GDM1 (cell line): ENCODE measurements at regions not wholly inside any gene's neighbourhood (a gene's known extent, or its start where the extent isn't known, plus 50 kb on each side); places are given as distances from the start of the nearest gene placed in this dataset.
"Not testable (repeated sequence)": the region's sequence is repeated elsewhere in the genome, so short reads cannot be mapped to it uniquely, and the experiment has no call there.

Experiments used
- DNase-seq: peaks from one replicate; lab custom pipeline; 2025; lab: John Stamatoyannopoulos, UW

GRCh38 chr9:20238921-20239320 is 383.4 kb downstream of the MLLT3 start:
- no peak for DNase-seq

- DNase-seq, result no peak
These were observed 384.6 kb downstream of the MLLT3 start for GRCh38 chr9:20237686-20238085.

DNA sequence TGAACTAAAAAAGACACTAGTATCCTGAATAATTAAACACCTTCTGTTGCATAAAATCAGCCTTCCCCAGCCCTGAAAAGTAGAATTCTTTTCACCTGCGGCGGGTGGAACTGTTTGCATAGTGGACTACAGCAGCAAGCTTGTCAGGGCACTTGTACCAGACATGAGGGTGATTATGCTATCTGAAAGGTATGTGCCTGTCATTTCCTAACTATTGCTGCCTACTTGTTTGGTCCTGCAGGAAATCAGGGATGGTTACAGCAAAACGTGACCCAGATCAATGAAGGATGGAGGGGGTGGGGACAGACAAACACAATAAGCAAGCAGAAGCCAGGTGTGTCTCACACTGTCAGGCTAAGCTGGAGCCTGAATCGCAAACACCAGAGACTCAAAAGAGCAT is 385.6 kb downstream of the MLLT3 start:
- no peak for DNase-seq

DNA sequence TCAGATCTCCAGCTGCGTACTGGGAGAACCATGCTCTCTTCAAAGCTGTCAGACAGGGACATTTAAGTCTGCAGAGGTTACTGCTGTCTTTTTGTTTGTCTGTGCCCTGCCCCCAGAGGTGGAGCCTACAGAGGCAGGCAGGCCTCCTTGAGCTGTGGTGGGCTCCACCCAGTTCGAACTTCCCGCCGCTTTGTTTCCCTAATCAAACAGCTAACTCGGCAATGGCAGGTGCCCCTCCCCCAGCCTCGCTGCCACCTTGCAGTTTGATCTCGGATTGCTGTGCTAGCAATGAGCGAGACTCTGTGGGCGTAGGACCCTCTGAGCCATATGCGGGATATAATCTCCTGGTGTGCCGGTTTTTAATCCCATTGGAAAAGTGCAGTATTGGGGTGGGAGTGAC is 387.1 kb downstream of the MLLT3 start:
- not testable (repeated sequence) for DNase-seq

GRCh38 chr9:20228096-20228495 is 394.2 kb downstream of the MLLT3 start:
- no peak for DNase-seq

DNA sequence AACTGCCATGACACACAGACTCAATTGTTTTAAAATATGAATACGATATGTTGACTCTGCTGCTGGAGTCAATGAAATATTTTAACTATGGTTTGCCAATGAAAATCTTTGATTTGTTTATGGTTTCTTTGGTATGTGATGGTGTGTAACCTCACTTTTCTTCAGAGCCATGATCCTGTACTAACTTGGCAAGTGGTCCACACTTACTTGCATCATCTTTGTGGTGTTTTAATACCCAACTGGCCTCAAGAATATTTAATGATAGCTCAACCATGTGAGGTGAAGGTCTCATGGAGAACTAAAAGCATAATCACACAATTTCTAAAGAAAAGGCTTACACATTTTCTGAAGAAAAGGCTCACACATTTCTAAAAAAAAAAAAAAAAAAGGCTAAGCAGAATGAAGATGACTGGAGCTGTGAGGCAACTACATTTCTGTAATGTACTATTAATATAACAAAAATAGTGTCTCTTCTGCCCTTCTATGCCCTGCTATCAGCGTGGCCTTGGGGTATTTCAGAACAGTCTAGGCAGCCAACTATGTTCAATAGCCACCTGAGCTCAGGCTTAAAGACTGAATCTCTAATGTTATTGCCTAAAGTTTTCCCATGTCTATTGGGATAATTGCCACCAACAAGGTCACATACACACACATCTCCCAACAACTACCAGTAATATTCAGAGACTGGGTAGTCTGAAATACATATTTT is 395.0 kb downstream of the MLLT3 start:
- DNase-seq, result no peak

DNA sequence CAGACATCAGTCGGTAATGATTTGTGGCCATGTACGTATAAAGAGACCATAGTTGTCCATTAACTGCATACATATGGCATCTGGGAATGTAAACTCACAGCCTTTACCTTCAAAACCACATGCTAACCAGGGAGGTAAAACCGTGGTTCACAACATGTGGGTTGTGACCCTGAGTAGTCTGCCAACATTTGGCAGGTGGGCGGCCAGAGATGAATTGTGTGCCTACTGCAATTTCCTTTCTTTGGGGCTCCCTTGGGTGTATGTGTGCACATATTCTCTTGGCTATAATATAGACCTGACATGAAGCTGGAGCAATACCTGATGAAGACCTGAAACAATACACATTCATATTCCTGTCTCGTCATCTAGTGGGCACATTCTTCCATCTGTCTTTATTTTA is 396.0 kb downstream of the MLLT3 start:
- DNase-seq, result no peak

DNA sequence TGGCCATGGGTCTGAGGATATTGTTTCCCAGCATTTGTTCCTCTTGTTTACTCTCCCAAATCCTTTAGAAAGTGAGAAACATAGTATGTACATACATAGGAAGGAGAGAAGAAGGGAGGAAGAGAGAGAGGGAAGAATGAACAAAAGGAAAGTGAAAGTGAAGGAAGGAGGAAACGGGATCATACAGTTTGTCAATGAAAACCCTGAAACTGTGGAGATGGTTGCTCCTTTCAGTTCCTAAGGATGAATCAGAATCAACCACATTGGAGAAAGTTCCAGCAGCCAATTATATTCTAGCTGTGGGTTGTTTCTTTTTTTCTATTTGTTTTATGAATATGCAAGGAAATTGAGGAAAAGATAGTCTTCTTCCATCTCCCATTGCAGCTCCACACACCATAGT is 396.5 kb downstream of the MLLT3 start:
- no peak for DNase-seq

- DNase-seq, result peak; percentile 47
These were observed 397.5 kb downstream of the MLLT3 start for GRCh38 chr9:20224756-20225155.

DNA sequence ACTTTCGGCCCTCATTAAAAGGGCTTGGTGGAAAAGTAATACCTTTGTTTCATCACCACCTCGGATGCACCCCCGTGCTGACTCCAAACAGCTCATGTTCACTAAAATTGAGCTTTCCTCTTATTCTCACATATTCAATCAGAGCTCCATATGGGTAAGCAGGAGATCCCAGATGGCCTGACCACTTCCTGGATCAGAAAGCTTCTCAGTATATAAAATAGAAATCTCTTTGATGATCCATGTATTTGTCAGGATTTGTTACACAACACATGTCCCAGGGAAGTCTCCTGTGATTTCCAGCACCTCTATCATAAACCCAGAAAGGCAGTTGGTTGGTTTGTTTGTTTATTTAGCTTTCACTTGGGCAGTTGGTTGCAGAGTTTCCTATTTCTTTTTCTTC is 402.0 kb downstream of the MLLT3 start:
- DNase-seq, result no peak

DNA sequence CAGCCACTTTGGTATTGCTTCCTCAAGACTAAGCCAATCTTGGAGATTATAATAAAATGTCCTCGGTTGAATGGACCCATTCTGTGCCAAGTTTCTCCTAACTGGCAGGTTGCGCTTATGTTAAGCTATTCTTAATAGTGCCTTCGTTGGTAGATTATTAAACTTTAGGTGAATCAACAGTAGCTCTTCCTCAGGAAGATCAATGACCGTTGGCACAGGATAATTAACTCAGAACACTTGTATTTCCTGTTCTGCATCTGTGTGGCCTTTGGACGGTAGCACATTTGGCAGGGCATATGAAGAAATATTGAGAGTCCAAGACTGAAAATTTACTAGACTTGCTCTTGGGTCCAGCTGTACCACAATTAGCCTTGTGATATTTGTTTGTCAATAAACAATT is 402.9 kb downstream of the MLLT3 start:
- no peak for DNase-seq

DNA sequence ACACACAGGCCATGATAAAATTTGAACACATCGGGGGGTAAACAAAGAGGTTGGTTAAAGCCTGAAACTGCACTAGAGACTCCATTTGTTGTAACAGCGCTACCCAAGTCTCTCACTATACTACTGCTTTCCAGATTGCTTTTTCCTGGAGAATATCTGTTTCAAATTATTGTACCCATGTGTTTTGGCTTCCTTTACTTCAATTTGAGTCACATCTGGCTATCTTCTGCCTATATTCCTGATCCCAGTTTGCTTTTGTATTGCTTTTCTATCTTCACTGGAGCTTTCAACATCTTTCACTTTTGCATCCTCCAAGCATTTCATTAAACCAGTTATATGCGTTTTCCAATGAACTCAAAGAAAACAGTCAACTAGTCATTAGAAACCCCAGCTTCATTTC is 404.7 kb downstream of the MLLT3 start:
- no peak for DNase-seq

DNA sequence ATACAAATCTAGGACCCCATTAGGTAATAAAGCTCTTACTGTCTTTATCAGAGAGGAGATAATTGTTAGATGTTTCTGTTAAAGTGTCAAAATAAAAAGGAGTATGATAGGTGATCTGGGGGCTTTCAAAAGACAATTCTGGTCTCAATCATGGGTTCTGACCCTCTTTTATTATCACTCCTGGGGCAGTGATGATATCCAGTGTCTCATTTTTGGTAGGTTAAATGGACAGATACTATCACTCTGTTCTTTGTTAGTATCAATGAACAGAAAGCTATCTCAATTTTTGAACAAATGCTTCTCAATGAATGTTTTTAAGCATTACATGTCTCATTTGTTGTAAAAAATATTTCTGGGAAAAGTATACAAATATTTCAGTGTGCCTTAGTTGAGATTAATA is 405.9 kb downstream of the MLLT3 start:
- DNase-seq, result no peak

- DNase-seq, result no peak
These were observed 406.7 kb downstream of the MLLT3 start for GRCh38 chr9:20215552-20215951.

- DNase-seq, result no peak
These were observed 409.5 kb downstream of the MLLT3 start for GRCh38 chr9:20212806-20213205.

GRCh38 chr9:20209391-20210340 is 412.6 kb downstream of the MLLT3 start:
- no peak for DNase-seq

- DNase-seq, result no peak
These were observed 413.3 kb downstream of the MLLT3 start for GRCh38 chr9:20208961-20209371.

GRCh38 chr9:20208226-20208625 is 414.1 kb downstream of the MLLT3 start:
- DNase-seq, result no peak

GRCh38 chr9:20207176-20207575 is 415.1 kb downstream of the MLLT3 start:
- no peak for DNase-seq

- no peak for DNase-seq
These were observed 416.5 kb downstream of the MLLT3 start for GRCh38 chr9:20205821-20206220.

DNA sequence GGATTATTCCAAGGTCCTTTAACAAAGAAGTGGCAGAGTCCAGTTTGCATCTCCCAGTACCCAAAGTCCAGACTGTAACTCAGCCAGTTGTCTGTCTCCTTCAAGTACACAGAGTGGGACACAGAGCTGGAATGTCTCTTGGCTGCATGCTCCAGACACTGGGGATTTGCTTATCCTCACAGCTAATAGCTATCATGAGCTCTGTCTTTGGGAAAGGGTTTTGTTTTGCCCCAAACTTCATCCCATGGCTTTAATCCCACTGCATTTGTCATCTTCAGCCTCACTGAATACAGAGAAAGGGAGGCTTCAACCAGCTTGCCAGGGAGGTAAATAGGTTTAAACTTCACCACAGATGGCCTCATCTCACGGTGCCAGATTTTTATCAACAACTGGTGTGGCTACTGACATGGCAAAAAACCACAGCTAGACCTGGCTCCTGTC is 412.2 kb upstream of the SLC24A2 start:
- no peak for DNase-seq

DNA sequence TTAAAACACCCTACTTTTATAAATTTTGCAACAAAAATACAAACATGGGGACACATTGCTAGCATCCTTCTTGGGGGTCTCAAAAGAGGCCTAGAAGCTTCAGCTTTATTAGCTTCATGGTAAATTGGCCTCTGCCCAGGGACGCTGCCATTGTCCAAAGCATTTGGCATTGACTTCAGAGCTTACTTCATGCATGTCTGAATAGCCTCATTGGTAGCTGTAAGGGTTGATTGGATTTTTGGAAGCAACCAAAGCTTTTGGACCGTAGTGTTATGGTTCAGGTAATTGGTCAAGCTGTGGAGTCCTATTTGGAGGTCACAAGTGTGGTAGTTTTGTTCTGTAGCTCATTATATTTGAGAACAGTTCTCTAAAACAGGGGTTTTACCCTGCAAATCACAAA is 411.7 kb upstream of the SLC24A2 start:
- DNase-seq, result no peak

DNA sequence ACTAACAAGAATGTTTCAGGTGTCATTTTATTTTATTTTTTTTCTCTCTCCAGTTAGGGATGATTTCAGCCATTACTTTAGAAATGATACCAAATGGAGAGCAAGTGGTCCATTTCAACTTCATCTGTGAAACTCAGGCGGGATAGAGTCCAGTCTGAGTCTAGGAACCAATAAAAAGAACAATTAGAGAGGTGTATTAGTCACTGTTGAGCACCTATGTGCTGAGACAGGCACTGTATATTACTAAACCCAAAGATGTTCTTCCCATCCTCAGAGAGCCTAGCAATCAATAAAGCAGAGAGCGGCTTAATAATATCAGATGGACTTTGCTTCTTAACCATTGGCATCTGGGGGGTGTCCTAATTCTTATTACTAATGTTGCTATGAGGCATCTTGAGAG is 410.3 kb upstream of the SLC24A2 start:
- DNase-seq, result no peak
